ENCODE measurements at regions not wholly inside any gene's neighbourhood (a gene's known extent, or its start where the extent isn't known, plus 50 kb on each side); places are given as distances from the start of the nearest gene placed in this dataset.
"Not testable (repeated sequence)": the region's sequence is repeated elsewhere in the genome, so short reads cannot be mapped to it uniquely, and the experiment has no call there.

DNA sequence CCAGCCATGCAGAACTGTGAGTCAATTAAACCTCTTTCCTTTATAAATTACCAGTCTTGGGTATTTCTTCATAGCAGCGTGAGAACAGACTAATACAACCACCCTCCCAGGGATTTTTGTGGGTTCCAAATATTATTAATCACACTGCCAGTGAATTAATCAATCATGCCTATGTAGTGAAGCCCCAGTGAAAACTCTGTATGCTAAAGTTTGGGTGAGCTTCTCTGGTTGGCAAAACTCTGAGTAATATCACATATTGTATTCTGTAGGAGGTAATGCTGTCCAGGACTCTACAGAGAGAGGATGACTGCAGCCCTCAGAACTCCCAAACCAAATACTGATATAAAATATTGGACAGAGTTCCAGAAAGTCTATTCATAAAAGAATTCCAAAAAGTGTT lies 216.9 kb downstream of the RPAP3 start:
- no peak for DNase-seq (ENCODE audit: low read depth in 2 of 2)

DNA sequence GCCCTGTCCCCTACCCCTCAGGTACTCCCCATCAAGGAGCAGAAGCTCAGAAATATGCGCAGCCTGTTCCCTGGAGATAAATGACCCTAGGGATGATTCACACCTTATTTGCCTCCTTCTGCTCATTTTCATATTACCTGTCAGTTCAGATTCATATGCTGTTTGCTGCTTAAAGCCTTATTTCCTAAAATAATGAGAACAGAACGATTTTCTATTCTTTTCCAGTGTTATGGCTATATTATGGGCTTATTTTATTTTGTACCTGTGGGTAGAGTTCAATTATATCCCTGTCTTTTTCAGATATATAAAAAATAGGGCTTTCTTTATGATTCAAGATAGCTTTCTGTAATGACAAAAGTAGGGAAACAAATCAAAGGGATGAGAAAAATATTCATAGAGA lies 224.8 kb downstream of the RPAP3 start:
- DNase-seq (ENCODE audit: low read depth in 2 of 2), result no peak

DNA sequence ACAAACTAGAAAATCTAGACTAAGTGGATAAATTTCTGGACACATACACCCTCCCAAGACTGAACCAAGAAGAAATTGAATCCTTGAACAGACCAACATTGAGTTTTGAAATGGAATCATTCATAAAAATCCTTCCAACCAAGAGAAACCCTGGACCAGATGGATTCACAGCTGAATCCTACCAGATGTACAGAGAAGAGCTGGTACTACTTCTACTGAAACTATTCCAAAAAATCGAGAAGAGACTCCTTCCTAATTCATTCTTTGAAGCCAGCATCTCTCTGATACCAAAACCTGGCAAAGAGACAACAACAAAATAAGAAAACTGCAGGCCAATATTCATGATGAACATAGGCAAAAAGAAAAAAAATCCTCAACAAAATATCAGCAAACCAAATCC lies 227.4 kb downstream of the RPAP3 start:
- DNase-seq (ENCODE audit: low read depth in 2 of 2), result no peak

DNA sequence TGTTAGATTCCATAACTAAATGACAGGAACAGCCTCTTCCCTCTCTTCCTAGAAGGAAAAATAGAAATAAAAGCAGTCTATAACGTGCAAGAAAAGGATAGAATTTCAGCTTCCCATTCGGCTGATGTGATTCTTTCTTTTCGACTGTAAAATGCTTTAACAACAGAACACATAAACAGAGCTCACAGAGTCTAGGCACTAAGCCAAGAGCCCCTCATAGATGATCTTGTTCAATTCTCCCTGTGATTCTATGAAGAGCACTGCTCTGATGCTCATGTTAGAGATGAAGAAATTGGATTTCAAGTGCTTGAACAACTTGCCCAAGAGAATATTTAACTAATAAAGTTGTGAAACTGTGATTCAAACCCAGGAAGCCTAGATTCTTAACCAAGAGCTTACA lies 232.7 kb downstream of the RPAP3 start:
- DNase-seq (ENCODE audit: low read depth in 2 of 2), result no peak

DNA sequence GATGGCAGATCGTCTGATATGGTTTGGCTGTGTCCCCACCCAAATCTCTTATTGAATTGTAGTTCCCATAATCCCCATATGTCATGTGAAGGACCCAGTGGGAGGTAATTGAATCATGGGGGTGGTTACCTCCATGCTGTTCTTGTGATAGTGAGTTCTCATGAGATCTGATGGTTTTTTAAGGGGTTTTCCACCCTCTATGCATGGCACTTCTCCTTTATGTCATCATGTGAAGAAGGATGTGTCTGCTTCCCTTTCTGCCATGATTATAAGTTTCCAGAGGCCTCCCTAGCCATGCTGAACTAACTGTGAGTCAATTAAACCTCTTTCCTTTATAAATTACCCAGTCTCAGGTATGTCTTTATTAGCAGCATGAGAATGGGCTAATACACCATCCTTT lies 235.5 kb downstream of the RPAP3 start:
- DNase-seq (ENCODE audit: low read depth in 2 of 2), result not testable (repeated sequence)

DNA sequence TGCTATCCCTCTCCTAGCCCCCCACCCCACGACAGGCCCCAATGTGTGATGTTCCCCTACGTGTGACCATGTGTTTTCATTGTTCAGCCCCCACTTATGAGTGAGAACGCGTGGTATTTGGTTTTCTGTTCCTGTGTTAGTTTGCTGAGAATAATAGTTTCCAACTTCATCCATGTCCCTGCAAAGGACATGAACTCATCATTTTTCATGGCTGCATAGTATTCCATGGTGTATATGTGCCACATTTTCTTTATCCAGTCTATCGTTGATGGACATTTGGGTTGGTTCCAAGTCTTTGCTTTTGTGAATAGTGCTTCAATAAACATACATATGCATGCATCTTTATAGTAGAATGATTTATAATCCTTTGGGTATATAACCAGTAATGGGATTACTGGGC lies 241.9 kb downstream of the RPAP3 start:
- not testable (repeated sequence) for DNase-seq (ENCODE audit: low read depth in 2 of 2)

DNA sequence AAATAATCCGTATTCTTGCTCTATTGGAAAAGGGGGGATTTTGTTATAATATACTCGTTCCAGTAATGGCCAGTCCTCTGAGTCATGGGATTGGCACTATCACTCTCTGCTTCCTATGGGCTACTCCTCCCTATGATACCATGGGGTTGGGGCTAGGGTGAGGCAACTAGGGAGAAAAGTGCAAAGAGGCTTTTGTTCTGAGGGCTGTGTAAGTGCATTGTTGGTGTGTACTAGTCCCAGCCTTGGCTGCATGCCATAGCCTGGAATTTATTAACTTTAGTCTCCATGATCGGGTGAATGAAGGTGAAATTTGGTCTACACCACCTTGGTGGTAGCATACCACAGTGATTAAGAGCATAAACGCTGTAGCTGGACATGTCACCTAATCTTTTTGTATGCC lies 247.6 kb downstream of the RPAP3 start:
- no peak for DNase-seq (ENCODE audit: low read depth in 2 of 2)

DNA sequence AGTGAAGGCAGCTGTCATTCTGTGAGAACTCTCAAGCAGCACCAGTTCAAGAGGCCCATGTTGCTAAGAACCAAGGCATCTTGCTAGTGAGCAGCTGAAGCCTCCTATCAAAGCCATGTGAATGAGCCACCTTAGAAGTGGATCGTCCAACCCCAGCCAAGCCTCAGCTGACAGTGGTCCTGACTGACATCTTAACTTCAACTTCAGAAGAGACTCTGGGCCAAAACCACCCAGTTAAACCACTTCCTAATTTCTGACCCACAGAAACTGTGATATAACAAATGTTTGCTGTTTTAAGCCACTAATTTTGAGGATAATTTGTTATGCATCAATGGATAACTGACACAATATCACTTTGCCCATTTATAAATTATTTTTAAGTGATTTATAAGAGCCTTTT lies 256.0 kb downstream of the RPAP3 start:
- no peak for DNase-seq (ENCODE audit: low read depth in 2 of 2)

DNA sequence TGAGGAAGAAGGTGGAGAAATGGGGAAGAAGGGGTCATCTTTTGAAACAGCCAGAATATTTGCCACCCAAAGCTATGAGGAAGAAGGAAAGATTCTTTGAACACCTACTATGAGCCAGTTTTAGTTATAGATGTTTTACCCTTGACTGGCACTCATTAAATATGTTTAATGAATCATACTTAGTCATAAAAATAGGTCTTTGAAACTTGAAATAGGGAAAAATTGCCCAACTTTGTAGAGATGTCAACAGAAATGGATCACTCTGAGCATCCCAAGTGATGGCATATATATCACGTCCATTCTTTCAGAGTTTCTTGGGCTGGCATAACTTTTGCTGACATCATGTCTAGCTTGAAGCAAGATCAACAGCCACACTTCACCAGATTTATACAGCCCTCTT lies 263.5 kb downstream of the RPAP3 start:
- no peak for DNase-seq (ENCODE audit: low read depth in 2 of 2)

DNA sequence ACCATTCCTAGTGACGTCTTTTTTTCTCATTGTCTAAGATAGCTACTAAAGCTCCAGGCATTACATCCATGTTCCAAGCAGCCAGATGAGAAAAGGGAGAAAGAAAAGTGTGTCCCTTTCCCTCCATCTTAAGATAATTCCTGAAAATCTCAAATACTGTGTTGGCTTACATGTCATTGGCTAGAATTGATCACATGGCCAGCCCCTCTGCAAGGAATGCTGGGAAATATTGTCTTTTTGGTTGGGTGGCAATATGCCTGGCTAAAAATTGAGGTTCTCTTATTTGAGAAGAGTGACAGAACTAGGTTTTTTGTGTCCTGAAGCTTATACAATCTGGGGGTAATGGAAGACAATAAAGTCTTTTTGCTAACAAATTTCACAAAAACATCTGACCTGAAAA lies 264.3 kb downstream of the RPAP3 start:
- DNase-seq (ENCODE audit: low read depth in 2 of 2), result no peak

DNA sequence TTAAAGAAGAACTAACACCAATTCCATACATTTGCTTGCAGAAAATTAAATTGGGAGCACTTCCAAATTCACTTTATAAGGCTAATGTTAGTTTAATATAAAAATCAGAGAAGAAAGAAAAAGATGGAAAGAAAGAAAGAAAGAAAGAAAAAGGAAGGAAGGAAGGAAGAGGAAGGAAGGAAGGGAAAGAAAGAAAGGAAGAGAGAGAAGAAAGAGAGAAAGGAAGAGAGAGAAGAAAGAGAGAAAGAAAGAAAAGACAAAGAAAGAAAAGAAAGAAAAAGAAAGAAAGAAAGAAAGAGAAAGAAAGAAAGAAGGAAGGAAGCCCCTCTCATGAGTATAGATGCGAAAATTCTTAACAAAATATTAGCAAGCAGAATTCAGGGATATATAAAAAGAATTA lies 267.7 kb downstream of the RPAP3 start:
- no peak for DNase-seq (ENCODE audit: low read depth in 2 of 2)

DNA sequence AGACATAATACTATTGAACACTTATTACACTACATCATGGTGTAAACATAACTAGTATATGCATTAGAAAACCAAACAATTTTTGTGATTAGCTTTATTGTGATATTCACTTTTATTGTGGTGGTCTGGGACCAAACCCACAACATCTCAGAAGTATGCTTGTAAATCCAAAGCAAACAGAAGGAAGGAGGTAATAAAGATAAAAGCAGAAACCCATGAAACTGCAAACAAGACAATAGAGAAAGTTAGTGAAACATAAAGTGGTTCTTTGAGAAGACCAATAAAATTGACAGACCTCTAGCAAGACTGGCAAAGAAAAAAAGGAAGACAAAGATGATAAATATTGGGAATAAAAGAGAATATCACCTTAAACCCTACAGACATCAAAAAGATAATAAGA lies 268.3 kb downstream of the RPAP3 start:
- no peak for DNase-seq (ENCODE audit: low read depth in 2 of 2)

DNA sequence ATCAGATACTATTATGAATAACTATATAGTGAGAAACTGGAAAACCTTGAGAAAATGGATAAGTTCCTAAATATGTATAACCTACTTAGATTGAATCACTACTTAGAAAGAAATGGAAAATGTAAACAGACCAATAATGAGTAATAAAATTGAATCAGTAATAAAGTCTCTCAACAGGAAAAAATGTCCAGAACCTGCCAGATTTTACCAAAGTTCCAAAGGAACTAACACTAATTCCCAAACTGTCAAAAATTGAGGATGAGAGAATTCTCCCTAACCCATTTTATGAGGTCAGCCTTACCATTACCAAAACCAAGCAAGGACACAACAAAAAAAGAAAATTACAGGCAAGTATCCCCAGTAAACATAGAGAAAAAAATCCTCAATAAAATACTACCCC lies 272.0 kb downstream of the RPAP3 start:
- DNase-seq (ENCODE audit: low read depth in 2 of 2), result no peak

DNA sequence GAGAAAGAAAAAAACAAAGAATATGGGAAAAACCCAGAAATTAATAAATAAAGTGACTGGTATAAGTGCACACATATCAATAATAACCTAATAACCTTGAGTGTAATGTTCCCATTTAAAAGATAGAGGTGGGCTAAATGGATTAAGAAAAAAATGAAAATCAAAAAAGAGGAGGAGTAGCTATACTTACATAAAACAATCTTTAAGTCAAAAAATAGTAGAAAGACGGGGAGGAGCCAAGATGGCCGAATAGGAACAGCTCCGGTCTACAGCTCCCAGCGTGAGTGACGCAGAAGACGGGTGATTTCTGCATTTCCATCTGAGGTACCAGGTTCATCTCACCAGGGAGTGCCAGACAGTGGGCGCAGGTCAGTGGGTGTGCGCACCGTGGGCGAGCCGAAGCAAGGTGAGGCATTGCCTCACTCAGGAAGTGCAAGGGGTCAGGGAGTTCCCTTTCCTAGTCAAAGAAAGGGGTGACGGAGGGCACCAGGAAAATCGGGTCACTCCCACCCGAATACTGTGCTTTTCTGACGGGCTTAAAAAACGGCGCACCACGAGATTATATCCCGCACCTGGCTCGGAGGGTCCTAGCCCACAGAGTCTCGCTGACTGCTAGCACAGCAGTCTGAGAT lies 279.0 kb downstream of the RPAP3 start:
- peak in 1 of 2 donors; percentile 57 for DNase-seq (ENCODE audit: low read depth in 2 of 2)

DNA sequence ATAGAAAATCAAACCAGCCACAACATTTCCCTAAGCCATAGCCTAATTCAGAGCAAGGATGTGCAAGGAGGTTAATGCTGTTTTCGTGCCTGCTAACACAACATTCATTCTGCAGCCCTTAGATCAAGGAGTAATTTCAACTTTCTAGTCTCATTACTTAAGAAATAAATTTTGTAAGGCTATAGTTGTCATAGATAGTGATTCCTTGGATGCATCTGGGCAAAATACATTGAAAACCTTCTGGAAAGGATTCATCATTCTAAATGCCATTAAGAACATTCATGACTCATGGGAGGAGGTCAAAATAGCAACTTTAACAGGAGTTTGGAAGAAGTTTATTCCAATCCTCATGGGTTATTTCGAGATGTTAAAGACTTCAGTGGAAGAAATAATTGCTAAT lies 283.2 kb downstream of the RPAP3 start:
- no peak for DNase-seq (ENCODE audit: low read depth in 2 of 2)

DNA sequence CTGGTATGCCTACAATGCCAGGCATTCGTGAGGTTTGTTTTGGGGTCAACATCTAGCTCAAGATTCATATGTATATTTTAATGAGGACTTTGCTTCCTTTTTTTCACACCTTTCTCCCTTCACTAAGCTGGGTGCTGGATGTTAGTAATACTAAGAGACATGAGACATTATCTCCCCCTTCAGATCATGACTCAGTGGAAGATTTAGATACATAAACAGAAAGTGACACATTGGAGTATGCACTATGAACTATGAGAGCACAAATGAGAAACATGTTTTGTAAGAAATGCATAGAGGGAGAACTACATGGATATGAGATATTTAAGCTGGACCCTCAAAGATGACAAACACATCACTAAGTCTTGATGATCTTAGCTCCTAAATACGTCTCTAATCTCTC lies 286.3 kb downstream of the RPAP3 start:
- DNase-seq (ENCODE audit: low read depth in 2 of 2), result no peak

DNA sequence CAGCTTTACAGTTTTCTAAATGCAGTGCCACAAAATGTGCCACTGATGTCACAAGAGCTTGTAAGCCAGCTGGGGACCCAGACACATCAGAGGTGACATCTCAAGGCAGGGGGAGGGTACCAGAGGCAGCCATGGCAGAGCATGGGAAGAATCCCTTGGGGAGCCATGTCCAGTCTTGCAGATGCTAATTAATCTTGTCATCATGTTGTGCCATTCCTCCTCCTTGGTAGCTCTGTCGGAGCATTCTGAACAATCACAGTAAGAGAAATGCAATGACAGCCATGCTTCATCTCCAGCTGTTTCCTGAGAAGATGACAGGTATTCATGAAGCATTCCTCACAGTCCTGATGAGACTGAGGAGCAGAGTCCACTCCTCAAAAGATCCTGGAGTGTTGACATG lies 287.9 kb downstream of the RPAP3 start:
- DNase-seq (ENCODE audit: low read depth in 2 of 2), result no peak

DNA sequence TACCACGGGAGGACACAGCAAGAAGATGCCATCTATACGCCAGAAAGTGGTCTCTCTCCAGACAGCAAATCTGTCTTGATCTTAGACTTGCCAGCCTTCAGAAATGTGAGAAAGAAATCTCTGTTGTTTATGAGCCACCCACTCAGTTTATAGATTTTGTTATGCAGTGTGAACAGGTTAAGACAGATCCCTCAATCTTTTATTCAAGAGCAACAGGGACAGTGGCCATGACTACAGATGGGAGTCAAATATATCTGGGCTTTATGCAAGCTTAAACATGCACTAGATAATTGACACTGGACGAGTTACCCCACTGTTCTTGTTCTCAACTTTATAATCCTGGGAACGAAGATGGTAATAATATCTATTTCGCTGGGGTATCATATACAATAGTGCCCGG lies 288.7 kb downstream of the RPAP3 start:
- DNase-seq (ENCODE audit: low read depth in 2 of 2), result no peak

DNA sequence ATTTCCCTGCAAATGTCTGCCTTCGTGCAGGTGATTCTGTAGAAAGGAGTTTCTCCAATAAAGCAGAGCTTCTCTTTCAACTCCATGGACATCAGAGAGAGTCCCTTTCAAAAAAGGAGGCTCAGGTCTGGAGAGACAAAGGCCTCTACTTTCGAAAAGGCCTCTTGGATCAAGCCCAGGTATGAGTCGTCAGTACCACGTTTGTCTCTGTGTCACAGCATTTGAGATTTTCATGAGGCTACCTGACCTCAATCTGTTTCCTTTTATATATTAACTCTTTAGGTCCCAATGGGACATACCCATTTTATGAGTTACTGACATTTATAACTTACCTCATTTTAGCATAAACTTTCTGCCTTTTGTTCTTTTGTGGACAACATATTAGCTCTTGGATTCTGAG lies 290.8 kb downstream of the RPAP3 start:
- DNase-seq (ENCODE audit: low read depth in 2 of 2), result no peak

DNA sequence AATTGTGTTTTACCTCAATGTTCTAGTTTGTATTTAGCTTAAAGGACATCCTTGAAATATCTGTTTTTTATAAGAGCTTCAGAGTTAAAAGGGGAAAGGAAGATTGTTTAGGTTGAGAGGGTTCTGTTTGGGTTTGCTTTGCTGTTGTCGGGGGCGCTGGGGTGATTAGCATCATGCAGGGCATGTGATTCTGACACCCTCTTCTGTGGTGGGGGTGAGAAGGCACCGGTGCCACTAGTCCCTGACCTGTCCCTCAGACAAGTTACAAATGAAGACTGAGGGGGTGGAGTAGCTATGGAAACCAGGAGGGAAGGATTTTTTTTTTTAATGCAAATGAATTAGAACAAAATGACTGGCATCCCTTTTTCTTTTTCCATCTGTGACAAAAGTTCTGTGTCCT lies 291.3 kb downstream of the RPAP3 start:
- DNase-seq (ENCODE audit: low read depth in 2 of 2), result no peak

DNA sequence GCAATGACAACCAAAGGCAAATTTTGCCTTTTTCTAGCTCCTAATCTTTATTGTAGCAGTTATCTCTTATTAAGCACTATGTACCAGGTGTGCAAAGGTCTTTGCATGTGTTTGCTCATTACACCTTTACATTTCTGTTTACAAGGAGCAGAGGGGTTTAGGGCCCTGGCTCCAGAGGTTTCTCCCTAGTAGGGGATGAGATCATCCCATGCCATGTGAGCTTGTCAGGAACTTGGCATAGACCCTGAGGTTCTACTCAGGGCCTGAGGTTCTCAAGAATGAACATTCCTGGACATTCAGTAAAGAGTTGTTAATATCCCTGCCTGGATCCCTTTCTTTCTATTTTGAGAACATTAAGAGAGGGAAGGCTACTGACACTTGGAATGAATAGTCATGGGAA lies 292.0 kb downstream of the RPAP3 start:
- no peak for DNase-seq (ENCODE audit: low read depth in 2 of 2)

DNA sequence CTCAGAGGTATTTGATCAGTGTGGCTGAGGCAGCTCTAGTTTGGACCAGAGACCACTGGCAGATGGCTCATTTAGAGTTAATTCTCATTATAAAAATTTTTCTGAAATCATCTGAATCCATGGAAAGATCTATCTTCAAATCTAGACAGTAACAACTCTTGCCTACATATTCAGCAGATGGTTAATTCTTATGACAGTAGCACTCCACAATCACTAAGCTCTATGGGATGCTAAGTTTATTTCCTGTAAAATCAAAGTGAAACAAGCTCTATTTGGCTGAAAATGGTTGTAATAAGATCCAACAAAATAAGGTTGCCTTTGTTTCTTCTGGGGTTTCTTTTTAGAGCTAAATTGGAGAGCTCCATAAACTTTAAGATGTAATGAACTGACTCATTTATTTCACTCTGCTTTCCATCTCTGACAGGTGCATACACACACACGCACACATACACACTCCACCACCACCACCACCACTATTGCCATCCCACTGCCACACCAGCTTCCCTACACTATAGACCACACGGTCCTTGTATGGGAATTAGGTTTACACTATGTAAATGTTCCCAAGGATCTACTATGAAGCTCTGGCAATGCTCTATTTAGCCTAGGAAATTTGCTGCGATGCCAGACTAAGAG lies 293.1 kb downstream of the RPAP3 start:
- DNase-seq (ENCODE audit: low read depth in 2 of 2), result no peak

DNA sequence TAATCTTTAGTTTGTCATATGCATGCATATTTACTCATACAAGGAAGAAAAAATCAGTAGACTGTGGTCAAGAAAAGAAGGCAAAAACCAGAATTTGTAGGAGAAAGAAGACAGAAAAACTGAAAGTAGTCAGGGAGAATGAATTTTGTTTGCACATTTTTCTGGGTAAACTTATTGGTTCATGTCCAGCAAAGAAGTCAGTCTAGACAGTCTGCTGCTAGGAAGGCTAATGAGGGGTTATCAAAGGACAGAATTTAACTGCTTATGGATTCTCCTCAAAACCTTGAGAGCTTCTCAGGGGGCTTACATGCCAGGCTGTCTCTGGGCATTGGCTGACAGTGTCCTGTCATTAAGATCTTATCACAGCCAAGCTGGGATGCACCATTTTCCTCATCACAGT lies 293.9 kb downstream of the RPAP3 start:
- DNase-seq (ENCODE audit: low read depth in 2 of 2), result no peak

DNA sequence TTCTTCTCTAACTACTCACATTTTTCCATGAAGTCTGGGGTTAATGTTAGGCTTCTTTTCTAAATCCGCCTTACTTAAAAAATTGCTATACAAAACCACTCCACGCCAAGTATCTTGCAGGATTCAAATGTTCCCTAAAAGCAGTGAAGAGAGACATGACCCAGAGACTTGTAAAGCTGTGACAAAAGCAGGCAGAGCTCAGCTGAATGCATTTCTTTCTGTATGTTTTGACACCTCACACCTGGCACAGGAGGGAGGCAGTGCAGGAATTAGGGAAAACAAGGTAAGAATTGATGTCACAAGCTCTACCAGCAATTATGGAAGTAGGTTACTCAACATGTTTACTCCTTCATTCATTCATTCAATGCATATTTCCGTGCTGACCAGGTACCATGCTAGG lies 295.0 kb downstream of the RPAP3 start:
- DNase-seq (ENCODE audit: low read depth in 2 of 2), result no peak
